A549 (cell line): ENCODE measurements at regions not wholly inside any gene's neighbourhood (a gene's known extent, or its start where the extent isn't known, plus 50 kb on each side); places are given as distances from the start of the nearest gene placed in this dataset.

Experiments
- small RNA-seq, 6 experiments: library from RNA; depleted of rRNA; stranded (forward); fragments of <200 nt; gene quantifications; one replicate each; pipeline ENCODE3, GENCODE V24; 2012

Small RNA genes lying in the stretch of these regions (small RNA-seq; reads per million reads assigned to genes)
- gene MIR4452: 0 to 22.6 (median 8.2) reads per million in 6 experiments
